ENCODE measurements at regions not wholly inside any gene's neighbourhood (a gene's known extent, or its start where the extent isn't known, plus 50 kb on each side); places are given as distances from the start of the nearest gene placed in this dataset.

GRCh38 chr6:109285366-109285765 is 96.9 kb downstream of the CD164 start:
- H3K18ac ChIP-seq (ENCODE audit: extremely low read depth, low read length): no peak overlapping the region
- H2BK20ac ChIP-seq (ENCODE audit: low read length): no peak overlapping the region
- no peak overlapping the region for H3K4me2 ChIP-seq (ENCODE audit: insufficient read depth in 1 of 2, low read depth in 2 of 2, low read length in 2 of 2)
- H4K8ac ChIP-seq (ENCODE audit: extremely low read depth, insufficient read depth, low read length): no peak overlapping the region
- no peak overlapping the region for H2BK12ac ChIP-seq (ENCODE audit: low read depth, low read length)
- FAIRE-seq: no peak
- no peaks in the 10 kb centered on the region for H3K9me3 ChIP-seq (ENCODE audit: insufficient read depth in 2 of 2, low read depth in 1 of 2, low read length in 1 of 2)
- no peak overlapping the region for H2AFZ ChIP-seq (ENCODE audit: low read length)
- TF ChIP-seq POU5F1 (IDR thresholded peaks at IDR 0.05; ENCODE audit: low read depth, low read length): no peak
- TF ChIP-seq E2F6 (IDR thresholded peaks at IDR 0.05): no peak
- TF ChIP-seq CHD1 (IDR thresholded peaks at IDR 0.05; ENCODE audit: low read depth, low read length): no peak
- TF ChIP-seq CBX5 (IDR thresholded peaks at IDR 0.05; ENCODE audit: low read depth, low read length): no peak
- no peak for TF ChIP-seq CREB1 (IDR thresholded peaks at IDR 0.05)
- no peak for TF ChIP-seq NRF1 (IDR thresholded peaks at IDR 0.05; ENCODE audit: low read depth, low read length)
- TF ChIP-seq HDAC6 (IDR thresholded peaks at IDR 0.05; ENCODE audit: low read depth, low read length): no peak
- TF ChIP-seq CBX8 (IDR thresholded peaks at IDR 0.05; ENCODE audit: borderline replicate concordance, low read depth, low read length): no peak
- TF ChIP-seq ASH2L (IDR thresholded peaks at IDR 0.05; ENCODE audit: low read length): no peak
- H3K4me1 ChIP-seq (replicated peaks in 1 of 4; ENCODE audit: control insufficient read depth in 3 of 4, insufficient read depth in 4 of 4, low read length in 3 of 4): no peaks in the 10 kb centered on the region
- no peak overlapping the region for H3K56ac ChIP-seq (replicated peaks; ENCODE audit: insufficient read length, low read depth, low read length)
- no peak overlapping the region for H2BK5ac ChIP-seq (ENCODE audit: low read depth, low read length)
- no peaks in the 10 kb centered on the region; a peak in 1 of 8 replicates for H3K36me3 ChIP-seq (ENCODE audit: control insufficient read depth in 2 of 4, insufficient read depth in 4 of 4, low read length in 3 of 4)
- no peak overlapping the region for H2BK15ac ChIP-seq (ENCODE audit: low read length)
- no peak overlapping the region for H2AK5ac ChIP-seq (ENCODE audit: low read depth, low read length)
- H3K9ac ChIP-seq (replicated peaks in 1 of 4; ENCODE audit: extremely low read depth in 1 of 4, low read depth in 3 of 4, low read length in 3 of 4): no peak overlapping the region
- H3K23me2 ChIP-seq (ENCODE audit: low read depth, low read length): no peaks in the 10 kb centered on the region
- no peak overlapping the region for H3K14ac ChIP-seq (ENCODE audit: insufficient read length)
- POLR2A ChIA-PET (ENCODE audit: partially characterized antibody): no interaction called here
- no peak overlapping the region for H4K91ac ChIP-seq (replicated peaks; ENCODE audit: insufficient read length, low read length)
- no peak overlapping the region for H3K23ac ChIP-seq (ENCODE audit: insufficient read length)
- no peak overlapping the region for H3K4ac ChIP-seq (replicated peaks; ENCODE audit: insufficient read length, low read depth, low read length)
- WGBS, 2 experiments (ENCODE audit: extremely low coverage in 1 of 2, insufficient coverage in 1 of 2, insufficient read length in 1 of 2, insufficient replicate concordance in 2 of 2, low coverage in 1 of 2, low lambda C conversion rate in 2 of 2, missing lambda C conversion rate in 1 of 2): 91% methylated on average over 3 of the region's 3 CpGs; no CpG with 5 or more reads in 1 of the 2 experiments
- H3K4me3 ChIP-seq (ENCODE audit: extremely low read depth in 1 of 4, insufficient read depth in 2 of 4, low read depth in 3 of 4, low read length in 4 of 4): no peak overlapping the region
- CTCF ChIA-PET (ENCODE audit: partially characterized antibody): interaction anchor here (1.1 kb wide), 1 partner anchor 17 kb away, joined by 3 read pairs; no protein-coding TSS in a partner anchor
- H4K20me1 ChIP-seq (replicated peaks in 1 of 2; ENCODE audit: control insufficient read depth in 1 of 2, insufficient read depth in 2 of 2, low read length in 2 of 2): no peaks in the 10 kb centered on the region
- no peaks in the 10 kb centered on the region for H3K79me1 ChIP-seq (ENCODE audit: low read depth, low read length)
- H3K27ac ChIP-seq (ENCODE audit: low read depth, low read length): no peak overlapping the region
- no peaks in the 10 kb centered on the region for H3K27me3 ChIP-seq (replicated peaks in 1 of 4; ENCODE audit: control insufficient read depth in 3 of 4, extremely low read depth in 1 of 4, insufficient read depth in 3 of 4, low read length in 3 of 4)
- H2BK120ac ChIP-seq (replicated peaks; ENCODE audit: low read depth, low read length): no peak overlapping the region
- no peak overlapping the region for H4K5ac ChIP-seq (ENCODE audit: insufficient read length, low read depth, low read length)
- no peak for DNase-seq (ENCODE audit: low read depth in 1 of 2, low spot score in 2 of 2)
- H3K79me2 ChIP-seq (ENCODE audit: control insufficient read depth in 1 of 2, insufficient read depth in 2 of 2, low read length in 2 of 2): no peaks in the 10 kb centered on the region
